ENCODE measurements at regions not wholly inside any gene's neighbourhood (a gene's known extent, or its start where the extent isn't known, plus 50 kb on each side); places are given as distances from the start of the nearest gene placed in this dataset.

- Histone ChIP-seq H3K14ac (ENCODE audit: insufficient read length) (no peak overlapping the region), H3K9ac (replicated peaks in 1 of 4; ENCODE audit: extremely low read depth in 1 of 4, low read depth in 3 of 4, low read length in 3 of 4) (no peak overlapping the region), H3K23me2 (ENCODE audit: low read depth, low read length) (no peaks in the 10 kb centered on the region), H3K27me3 (replicated peaks in 1 of 4; ENCODE audit: control insufficient read depth in 3 of 4, extremely low read depth in 1 of 4, insufficient read depth in 3 of 4, low read length in 3 of 4) (no peaks in the 10 kb centered on the region), H3K18ac (ENCODE audit: extremely low read depth, low read length) (no peak overlapping the region), H3K23ac (ENCODE audit: insufficient read length) (no peak overlapping the region), H2AK5ac (ENCODE audit: low read depth, low read length) (0 out of 2 replicates have a peak overlapping the region, but pooled peaks have one; percentile 40), H3K9me3 (ENCODE audit: insufficient read depth in 2 of 2, low read depth in 1 of 2, low read length in 1 of 2) (no peaks in the 10 kb centered on the region), H2BK12ac (ENCODE audit: low read depth, low read length) (no peak overlapping the region), H3K4ac (replicated peaks; ENCODE audit: insufficient read length, low read depth, low read length) (no peak overlapping the region), H4K8ac (ENCODE audit: extremely low read depth, insufficient read depth, low read length) (no peak overlapping the region), H2BK5ac (ENCODE audit: low read depth, low read length) (no peak overlapping the region), H2AFZ (ENCODE audit: low read length) (no peak overlapping the region), H4K91ac (replicated peaks; ENCODE audit: insufficient read length, low read length) (no peak overlapping the region), H4K5ac (ENCODE audit: insufficient read length, low read depth, low read length) (no peak overlapping the region), H3K4me2 (ENCODE audit: insufficient read depth in 1 of 2, low read depth in 2 of 2, low read length in 2 of 2) (no peak overlapping the region), H3K27ac (ENCODE audit: low read depth, low read length) (no peak overlapping the region), H3K56ac (replicated peaks; ENCODE audit: insufficient read length, low read depth, low read length) (no peak overlapping the region), H3K79me2 (ENCODE audit: control insufficient read depth in 1 of 2, insufficient read depth in 2 of 2, low read length in 2 of 2) (no peaks in the 10 kb centered on the region), H2BK20ac (ENCODE audit: low read length) (no peak overlapping the region), H2BK120ac (replicated peaks; ENCODE audit: low read depth, low read length) (no peak overlapping the region), H2BK15ac (ENCODE audit: low read length) (no peak overlapping the region), H4K20me1 (replicated peaks in 1 of 2; ENCODE audit: control insufficient read depth in 1 of 2, insufficient read depth in 2 of 2, low read length in 2 of 2) (no peaks in the 10 kb centered on the region), H3K36me3 (ENCODE audit: control insufficient read depth in 2 of 4, insufficient read depth in 4 of 4, low read length in 3 of 4) (no peaks in the 10 kb centered on the region), H3K4me3 (ENCODE audit: extremely low read depth in 1 of 4, insufficient read depth in 2 of 4, low read depth in 3 of 4, low read length in 4 of 4) (no peak overlapping the region), H3K4me1 (replicated peaks in 1 of 4; ENCODE audit: control insufficient read depth in 3 of 4, insufficient read depth in 4 of 4, low read length in 3 of 4) (no peaks in the 10 kb centered on the region), H3K79me1 (ENCODE audit: low read depth, low read length) (no peaks in the 10 kb centered on the region)
- DNase-seq (ENCODE audit: low read depth in 1 of 2, low spot score in 2 of 2): no peak
- FAIRE-seq: no peak
- POLR2A ChIA-PET (ENCODE audit: partially characterized antibody): interaction anchor here (0.9 kb wide), 1 partner anchor 11 kb away, joined by 3 read pairs; no protein-coding TSS in a partner anchor
- 0 out of 2 replicates have a peak, but pooled peaks have one; percentile 11 for TF ChIP-seq MAX (IDR thresholded peaks at IDR 0.05)
- no peak for TF ChIP-seq E2F6 (IDR thresholded peaks at IDR 0.05)
- no peak for TF ChIP-seq MAFK (IDR thresholded peaks at IDR 0.05; ENCODE audit: low read depth, low read length)
- CTCF ChIA-PET (ENCODE audit: partially characterized antibody): interaction anchor here (0.6 kb wide), 1 partner anchor 58 kb away, joined by 4 read pairs; no protein-coding TSS in a partner anchor
- WGBS, 2 experiments (ENCODE audit: extremely low coverage in 1 of 2, insufficient coverage in 1 of 2, insufficient read length in 1 of 2, insufficient replicate concordance in 2 of 2, low coverage in 1 of 2, low lambda C conversion rate in 2 of 2, missing lambda C conversion rate in 1 of 2): 95% methylated on average over 3 of the region's 3 CpGs; no CpG with 5 or more reads in 1 of the 2 experiments
These were observed 448.6 kb upstream of the NRP1 start for GRCh38 chr10:33783078-33783477.

Measured in H1 (cell line).